D721Med (cell line): ENCODE measurements at regions not wholly inside any gene's neighbourhood (a gene's known extent, or its start where the extent isn't known, plus 50 kb on each side); places are given as distances from the start of the nearest gene placed in this dataset.

Experiments used
- DNase-seq: peaks from one replicate; pipeline ENCODE4 v3.0.0; 2011; ENCODE audit warnings: low spot score; ENCODE audit not compliant: insufficient read length
- FAIRE-seq: peaks from 2 replicates; lab custom pipeline; 2011; peaks lifted over from hg19 to GRCh38; lab: Jason Lieb, UNC
- CTCF ChIP-seq: IDR thresholded peaks from 2 replicates; pipeline ENCODE4 v1.5.1; 2012; ENCODE audit warnings: mild to moderate bottlenecking, control low read depth; ENCODE audit not compliant: insufficient read depth; ENCODE audit errors: missing control alignments

GRCh38 chr13:22336460-22336859 is 665.6 kb downstream of the FGF9 start:
- FAIRE-seq (no peak), DNase-seq (no peak)
- TF ChIP-seq CTCF = no peak

GRCh38 chr13:22357132-22357531 is 686.3 kb downstream of the FGF9 start:
- DNase-seq = no peak
- FAIRE-seq = no peak
- no peak for TF ChIP-seq CTCF

GRCh38 chr13:22369090-22369489 is 698.2 kb downstream of the FGF9 start:
- no peak for TF ChIP-seq CTCF
- no peak for FAIRE-seq
- no peak for DNase-seq

GRCh38 chr13:22369840-22370239 is 699.0 kb downstream of the FGF9 start:
- DNase-seq (no peak), FAIRE-seq (no peak)
- no peak for TF ChIP-seq CTCF

- no peak for TF ChIP-seq CTCF
- FAIRE-seq = no peak
- DNase-seq = no peak
Observed at GRCh38 chr13:22372261-22372660, 701.4 kb downstream of the FGF9 start.

GRCh38 chr13:22375151-22375550 is 704.3 kb downstream of the FGF9 start:
- TF ChIP-seq CTCF = no peak
- DNase-seq (no peak), FAIRE-seq (no peak)

- no peak for TF ChIP-seq CTCF
- no peak for FAIRE-seq
Observed at GRCh38 chr13:22387899-22388298, 717.0 kb downstream of the FGF9 start.

More at GRCh38 chr13:22387899-22388298, 717.0 kb downstream of the FGF9 start:
- DNase-seq = no peak
